ENCODE measurements at regions not wholly inside any gene's neighbourhood (a gene's known extent, or its start where the extent isn't known, plus 50 kb on each side); places are given as distances from the start of the nearest gene placed in this dataset.

DNA sequence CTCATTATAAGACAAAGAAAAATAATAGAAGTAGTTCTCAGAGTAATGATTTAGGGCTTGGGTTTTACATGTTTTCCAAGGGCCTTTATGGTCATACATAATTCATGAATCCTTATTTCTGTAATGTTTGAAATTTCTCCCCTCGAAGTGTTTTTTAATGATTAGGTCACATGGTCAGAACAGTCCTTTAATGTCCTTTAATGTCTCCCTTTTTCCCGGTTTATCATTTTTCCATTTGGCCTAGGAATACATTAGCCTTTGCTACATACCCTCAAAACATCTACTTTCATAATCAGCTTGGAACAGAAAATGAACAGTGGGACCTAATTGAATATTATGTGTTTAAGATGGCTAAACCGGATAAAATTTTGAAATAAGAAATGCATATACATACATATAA lies 159.9 kb upstream of the ROBO2 start:
- Histone ChIP-seq H2BK5ac (ENCODE audit: low read depth, low read length) (no peak overlapping the region), H3K79me1 (ENCODE audit: low read depth, low read length) (no peaks in the 10 kb centered on the region)
- no peak for FAIRE-seq

More for the DNA sequence above, 159.9 kb upstream of the ROBO2 start:
- Histone ChIP-seq H3K4me1 (replicated peaks in 1 of 4; ENCODE audit: control insufficient read depth in 3 of 4, insufficient read depth in 4 of 4, low read length in 3 of 4) (no peaks in the 10 kb centered on the region), H3K9ac (replicated peaks in 1 of 4; ENCODE audit: extremely low read depth in 1 of 4, low read depth in 3 of 4, low read length in 3 of 4) (no peak overlapping the region), H3K14ac (ENCODE audit: insufficient read length) (no peak overlapping the region), H2AFZ (ENCODE audit: low read length) (no peak overlapping the region), H4K91ac (replicated peaks; ENCODE audit: insufficient read length, low read length) (no peak overlapping the region), H2AK5ac (ENCODE audit: low read depth, low read length) (no peak overlapping the region), H3K9me3 (ENCODE audit: insufficient read depth in 2 of 2, low read depth in 1 of 2, low read length in 1 of 2) (no peaks in the 10 kb centered on the region), H3K23me2 (ENCODE audit: low read depth, low read length) (peaks cover 2% of the 10 kb centered on the region; the same call in 1 of the 2 replicates), H2BK15ac (ENCODE audit: low read length) (no peak overlapping the region), H2BK20ac (ENCODE audit: low read length) (no peak overlapping the region), H3K4me3 (ENCODE audit: extremely low read depth in 1 of 4, insufficient read depth in 2 of 4, low read depth in 3 of 4, low read length in 4 of 4) (no peak overlapping the region), H4K20me1 (replicated peaks in 1 of 2; ENCODE audit: control insufficient read depth in 1 of 2, insufficient read depth in 2 of 2, low read length in 2 of 2) (peaks cover 0 to 4% of the 10 kb centered on the region in 2 experiments), H2BK12ac (ENCODE audit: low read depth, low read length) (no peak overlapping the region), H3K56ac (replicated peaks; ENCODE audit: insufficient read length, low read depth, low read length) (no peak overlapping the region), H3K27ac (ENCODE audit: low read depth, low read length) (no peak overlapping the region), H3K23ac (ENCODE audit: insufficient read length) (no peak overlapping the region), H3K18ac (ENCODE audit: extremely low read depth, low read length) (no peak overlapping the region), H3K79me2 (ENCODE audit: control insufficient read depth in 1 of 2, insufficient read depth in 2 of 2, low read length in 2 of 2) (no peaks in the 10 kb centered on the region), H3K27me3 (replicated peaks in 1 of 4; ENCODE audit: control insufficient read depth in 3 of 4, extremely low read depth in 1 of 4, insufficient read depth in 3 of 4, low read length in 3 of 4) (peaks cover 0 to 1% (median 0%) of the 10 kb centered on the region in 4 experiments; a peak in 1 of 7 replicates), H4K5ac (ENCODE audit: insufficient read length, low read depth, low read length) (no peak overlapping the region), H3K4me2 (ENCODE audit: insufficient read depth in 1 of 2, low read depth in 2 of 2, low read length in 2 of 2) (no peak overlapping the region), H3K36me3 (ENCODE audit: control insufficient read depth in 2 of 4, insufficient read depth in 4 of 4, low read length in 3 of 4) (no peaks in the 10 kb centered on the region), H4K8ac (ENCODE audit: extremely low read depth, insufficient read depth, low read length) (no peak overlapping the region), H2BK120ac (replicated peaks; ENCODE audit: low read depth, low read length) (no peak overlapping the region), H3K4ac (replicated peaks; ENCODE audit: insufficient read length, low read depth, low read length) (no peak overlapping the region)
- CTCF ChIA-PET (ENCODE audit: partially characterized antibody), result no interaction called here
- WGBS, 2 experiments (ENCODE audit: extremely low coverage in 1 of 2, insufficient coverage in 1 of 2, insufficient read length in 1 of 2, insufficient replicate concordance in 2 of 2, low coverage in 1 of 2, low lambda C conversion rate in 2 of 2, missing lambda C conversion rate in 1 of 2), result 91% methylated on average over 3 of the region's 3 CpGs; no CpG with 5 or more reads in 1 of the 2 experiments
- no peak for DNase-seq (ENCODE audit: low read depth in 1 of 2, low spot score in 2 of 2)
- no peak for TF ChIP-seq SUZ12 (IDR thresholded peaks at IDR 0.05; ENCODE audit: low read length)
- no peak for TF ChIP-seq PHF8 (conservative IDR thresholded peaks at IDR 0.05; ENCODE audit: low read depth, low read length)
- TF ChIP-seq NANOG (IDR thresholded peaks at IDR 0.05; ENCODE audit: insufficient read depth, low read depth, low read length, poor library complexity, severe bottlenecking), result no peak
- no peak for TF ChIP-seq CBX8 (IDR thresholded peaks at IDR 0.05; ENCODE audit: borderline replicate concordance, low read depth, low read length)
- TF ChIP-seq TEAD4 (IDR thresholded peaks at IDR 0.05; ENCODE audit: low read depth, low read length), result no peak
- no peak for TF ChIP-seq USF2 (IDR thresholded peaks at IDR 0.05; ENCODE audit: low read length)
- TF ChIP-seq RXRA (IDR thresholded peaks at IDR 0.05; ENCODE audit: insufficient read depth, low read depth, low read length), result no peak
- no peak for TF ChIP-seq E2F6 (IDR thresholded peaks at IDR 0.05)
- TF ChIP-seq, protein P1, sequence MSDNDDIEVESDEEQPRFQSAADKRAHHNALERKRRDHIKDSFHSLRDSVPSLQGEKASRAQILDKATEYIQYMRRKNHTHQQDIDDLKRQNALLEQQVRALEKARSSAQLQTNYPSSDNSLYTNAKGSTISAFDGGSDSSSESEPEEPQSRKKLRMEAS (IDR thresholded peaks at IDR 0.05), result no peak
- POLR2A ChIA-PET (ENCODE audit: partially characterized antibody), result no interaction called here

Measured in H1 (cell line).